ENCODE measurements at regions not wholly inside any gene's neighbourhood (a gene's known extent, or its start where the extent isn't known, plus 50 kb on each side); places are given as distances from the start of the nearest gene placed in this dataset.
A peak's percentile ranks its signal among the peaks of the same experiment; 100 is the strongest.
"Not testable (repeated sequence)": the region's sequence is repeated elsewhere in the genome, so short reads cannot be mapped to it uniquely, and the experiment has no call there.

GRCh38 chr2:234168605-234169570 lies 118.4 kb downstream of the SPP2 start:
- not testable (repeated sequence) for H3K27ac ChIP-seq (ENCODE audit: low read depth, low read length); H3K27me3 ChIP-seq (ENCODE audit: insufficient read depth, low read length); H3K36me3 ChIP-seq (ENCODE audit: control insufficient read depth in 1 of 2, insufficient read depth in 2 of 2, low read length in 2 of 2); H4K91ac ChIP-seq (ENCODE audit: low read depth, low read length); H2AFZ ChIP-seq (ENCODE audit: insufficient read depth, low read length, poor library complexity); H2BK5ac ChIP-seq (ENCODE audit: low read depth, low read length, poor library complexity); H3K79me1 ChIP-seq (ENCODE audit: low read length); H2BK12ac ChIP-seq (ENCODE audit: low read length); H4K8ac ChIP-seq (ENCODE audit: low read depth, low read length); H3K9me3 ChIP-seq (ENCODE audit: insufficient read depth, low read depth, low read length); H2AK5ac ChIP-seq (ENCODE audit: low read length); H3K14ac ChIP-seq (ENCODE audit: low read length); H3K4me3 ChIP-seq (ENCODE audit: low read depth, low read length); H3K23ac ChIP-seq (ENCODE audit: low read length); H3K79me2 ChIP-seq (ENCODE audit: control insufficient read depth, insufficient read depth, low read length, poor library complexity); H3K18ac ChIP-seq (ENCODE audit: low read length); H3K4me2 ChIP-seq (ENCODE audit: low read length); H3K9ac ChIP-seq (ENCODE audit: low read length); H2BK120ac ChIP-seq (ENCODE audit: insufficient read depth, low read length, poor library complexity); H4K12ac ChIP-seq (ENCODE audit: low read depth, low read length); H3K4ac ChIP-seq (ENCODE audit: low read depth, low read length)
- H3K4me1 ChIP-seq (ENCODE audit: control insufficient read depth in 1 of 2, insufficient read depth in 2 of 2, low read length in 2 of 2), result peaks cover 3 to 10% of the 10 kb centered on the region in 2 experiments
- DNase-seq, result peak; percentile 32 to 55
- whole genome bisulfite sequencing (ENCODE audit: extremely low coverage, insufficient coverage, insufficient read length), result no CpG with 5 or more reads among the region's 8 CpGs

GRCh38 chr2:234166531-234166930 lies 116.0 kb downstream of the SPP2 start:
- no peaks in the 10 kb centered on the region for H3K36me3 ChIP-seq (ENCODE audit: control insufficient read depth in 1 of 2, insufficient read depth in 2 of 2, low read length in 2 of 2)
- no peak overlapping the region for H4K8ac ChIP-seq (ENCODE audit: low read depth, low read length)
- H3K4me2 ChIP-seq (ENCODE audit: low read length), result no peak overlapping the region
- no peaks in the 10 kb centered on the region for H3K27me3 ChIP-seq (ENCODE audit: insufficient read depth, low read length)
- peaks cover 2% of the 10 kb centered on the region for H3K9me3 ChIP-seq (ENCODE audit: insufficient read depth, low read depth, low read length)
- no peak overlapping the region for H2BK5ac ChIP-seq (ENCODE audit: low read depth, low read length, poor library complexity)
- no CpG with 5 or more reads among the region's 3 CpGs for WGBS (ENCODE audit: extremely low coverage, insufficient coverage, insufficient read length)
- H3K23ac ChIP-seq (ENCODE audit: low read length), result no peak overlapping the region
- H2AFZ ChIP-seq (ENCODE audit: insufficient read depth, low read length, poor library complexity), result no peak overlapping the region
- H3K9ac ChIP-seq (ENCODE audit: low read length), result no peak overlapping the region
- H4K91ac ChIP-seq (ENCODE audit: low read depth, low read length), result no peak overlapping the region
- H3K79me1 ChIP-seq (ENCODE audit: low read length), result peaks cover 3% of the 10 kb centered on the region
- no peak overlapping the region for H3K4me3 ChIP-seq (ENCODE audit: low read depth, low read length)
- H4K12ac ChIP-seq (ENCODE audit: low read depth, low read length), result no peak overlapping the region
- no peak overlapping the region for H2AK5ac ChIP-seq (ENCODE audit: low read length)
- H3K18ac ChIP-seq (ENCODE audit: low read length), result no peak overlapping the region
- no peak overlapping the region for H2BK12ac ChIP-seq (ENCODE audit: low read length)
- no peaks in the 10 kb centered on the region for H3K79me2 ChIP-seq (ENCODE audit: control insufficient read depth, insufficient read depth, low read length, poor library complexity)
- no peak overlapping the region for H3K4ac ChIP-seq (ENCODE audit: low read depth, low read length)
- H3K4me1 ChIP-seq (ENCODE audit: control insufficient read depth in 1 of 2, insufficient read depth in 2 of 2, low read length in 2 of 2), result peaks cover 11 to 24% of the 10 kb centered on the region in 2 experiments
- no peak overlapping the region for H3K27ac ChIP-seq (ENCODE audit: low read depth, low read length)
- no peak overlapping the region for H3K14ac ChIP-seq (ENCODE audit: low read length)
- no peak for DNase-seq
- H2BK120ac ChIP-seq (ENCODE audit: insufficient read depth, low read length, poor library complexity), result no peak overlapping the region

- peaks cover 3% of the 10 kb centered on the region for H3K79me1 ChIP-seq (ENCODE audit: low read length)
- H3K4me2 ChIP-seq (ENCODE audit: low read length), result no peak overlapping the region
- no peaks in the 10 kb centered on the region for H3K27me3 ChIP-seq (ENCODE audit: insufficient read depth, low read length)
- no peak overlapping the region for H3K9ac ChIP-seq (ENCODE audit: low read length)
- no peak overlapping the region for H3K23ac ChIP-seq (ENCODE audit: low read length)
- H2AFZ ChIP-seq (ENCODE audit: insufficient read depth, low read length, poor library complexity), result no peak overlapping the region
- H2BK12ac ChIP-seq (ENCODE audit: low read length), result no peak overlapping the region
- peak; percentile 72 to 81 for DNase-seq
- H3K18ac ChIP-seq (ENCODE audit: low read length), result no peak overlapping the region
- H3K79me2 ChIP-seq (ENCODE audit: control insufficient read depth, insufficient read depth, low read length, poor library complexity), result no peaks in the 10 kb centered on the region
- no peaks in the 10 kb centered on the region for H3K36me3 ChIP-seq (ENCODE audit: control insufficient read depth in 1 of 2, insufficient read depth in 2 of 2, low read length in 2 of 2)
- H4K12ac ChIP-seq (ENCODE audit: low read depth, low read length), result no peak overlapping the region
- H2AK5ac ChIP-seq (ENCODE audit: low read length), result no peak overlapping the region
- H2BK5ac ChIP-seq (ENCODE audit: low read depth, low read length, poor library complexity), result no peak overlapping the region
- H3K27ac ChIP-seq (ENCODE audit: low read depth, low read length), result no peak overlapping the region
- no peak overlapping the region for H3K4me3 ChIP-seq (ENCODE audit: low read depth, low read length)
- H3K4me1 ChIP-seq (ENCODE audit: control insufficient read depth in 1 of 2, insufficient read depth in 2 of 2, low read length in 2 of 2), result peaks cover 11 to 24% of the 10 kb centered on the region in 2 experiments
- no peak overlapping the region for H2BK120ac ChIP-seq (ENCODE audit: insufficient read depth, low read length, poor library complexity)
- WGBS (ENCODE audit: extremely low coverage, insufficient coverage, insufficient read length), result no CpG with 5 or more reads among the region's 5 CpGs
- no peak overlapping the region for H3K14ac ChIP-seq (ENCODE audit: low read length)
- H3K4ac ChIP-seq (ENCODE audit: low read depth, low read length), result no peak overlapping the region
- H4K91ac ChIP-seq (ENCODE audit: low read depth, low read length), result no peak overlapping the region
- H3K9me3 ChIP-seq (ENCODE audit: insufficient read depth, low read depth, low read length), result peaks cover 2% of the 10 kb centered on the region
- H4K8ac ChIP-seq (ENCODE audit: low read depth, low read length), result no peak overlapping the region
Observed at GRCh38 chr2:234165421-234165820, 114.9 kb downstream of the SPP2 start.

- H4K12ac ChIP-seq (ENCODE audit: low read depth, low read length), result no peak overlapping the region
- H2BK5ac ChIP-seq (ENCODE audit: low read depth, low read length, poor library complexity), result no peak overlapping the region
- H3K23ac ChIP-seq (ENCODE audit: low read length), result no peak overlapping the region
- no peak overlapping the region for H3K9ac ChIP-seq (ENCODE audit: low read length)
- no CpG with 5 or more reads among the region's 19 CpGs for WGBS (ENCODE audit: extremely low coverage, insufficient coverage, insufficient read length)
- no peak overlapping the region for H3K4me2 ChIP-seq (ENCODE audit: low read length)
- peak overlapping the region; percentile 0 for H2BK12ac ChIP-seq (ENCODE audit: low read length)
- DNase-seq, result peak in 1 of 2 donors; percentile 13
- no peak overlapping the region for H4K8ac ChIP-seq (ENCODE audit: low read depth, low read length)
- H2AK5ac ChIP-seq (ENCODE audit: low read length), result peak overlapping the region; percentile 5
- no peak overlapping the region for H3K27ac ChIP-seq (ENCODE audit: low read depth, low read length)
- no peak overlapping the region for H2BK120ac ChIP-seq (ENCODE audit: insufficient read depth, low read length, poor library complexity)
- no peak overlapping the region for H3K18ac ChIP-seq (ENCODE audit: low read length)
- no peak overlapping the region for H3K4ac ChIP-seq (ENCODE audit: low read depth, low read length)
- no peak overlapping the region for H3K14ac ChIP-seq (ENCODE audit: low read length)
- no peaks in the 10 kb centered on the region for H3K79me2 ChIP-seq (ENCODE audit: control insufficient read depth, insufficient read depth, low read length, poor library complexity)
- H4K91ac ChIP-seq (ENCODE audit: low read depth, low read length), result peak overlapping the region; percentile 20
- no peak overlapping the region for H2AFZ ChIP-seq (ENCODE audit: insufficient read depth, low read length, poor library complexity)
- no peak overlapping the region for H3K4me3 ChIP-seq (ENCODE audit: low read depth, low read length)
- peaks cover 3% of the 10 kb centered on the region for H3K79me1 ChIP-seq (ENCODE audit: low read length)
- H3K27me3 ChIP-seq (ENCODE audit: insufficient read depth, low read length), result no peaks in the 10 kb centered on the region
- H3K9me3 ChIP-seq (ENCODE audit: insufficient read depth, low read depth, low read length), result no peaks in the 10 kb centered on the region
- peaks cover 11 to 24% of the 10 kb centered on the region in 2 experiments for H3K4me1 ChIP-seq (ENCODE audit: control insufficient read depth in 1 of 2, insufficient read depth in 2 of 2, low read length in 2 of 2)
- no peaks in the 10 kb centered on the region for H3K36me3 ChIP-seq (ENCODE audit: control insufficient read depth in 1 of 2, insufficient read depth in 2 of 2, low read length in 2 of 2)
Observed at GRCh38 chr2:234164493-234165413, 114.3 kb downstream of the SPP2 start.
